ENCODE measurements at regions not wholly inside any gene's neighbourhood (a gene's known extent, or its start where the extent isn't known, plus 50 kb on each side); places are given as distances from the start of the nearest gene placed in this dataset.
"Not testable (repeated sequence)": the region's sequence is repeated elsewhere in the genome, so short reads cannot be mapped to it uniquely, and the experiment has no call there.

GRCh38 chr4:162761965-162762364 lies 404.7 kb downstream of the NAF1 start:
- no peaks in the 10 kb centered on the region for H3K36me3 ChIP-seq (ENCODE audit: insufficient read depth)
- H3K9me3 Mint-ChIP-seq = no peaks in the 10 kb centered on the region
- H3K27me3 ChIP-seq (ENCODE audit: insufficient read depth) = no peaks in the 10 kb centered on the region
- no peak overlapping the region for H3K4me3 ChIP-seq
- no peaks in the 10 kb centered on the region for H4K20me1 ChIP-seq (replicated peaks; ENCODE audit: insufficient read depth)
- H3K4me1 Mint-ChIP-seq = peaks cover 8% of the 10 kb centered on the region; the same call in 2 of the 3 replicates
- no peaks in the 10 kb centered on the region for H3K36me3 Mint-ChIP-seq (ENCODE audit: low read depth)
- DNase-seq (ENCODE audit: low spot score) (no peak), ATAC-seq (no peak)
- TF ChIP-seq ZNF462 (CRISPR knock-in tag; IDR thresholded peaks at IDR 0.05) (no peak), JUNB (IDR thresholded peaks at IDR 0.05; ENCODE audit: unreplicated experiment) (no peak), REST (IDR thresholded peaks at IDR 0.05; ENCODE audit: unreplicated experiment) (no peak), ETS1 (IDR thresholded peaks at IDR 0.05) (no peak), ZNF114 (CRISPR knock-in tag; IDR thresholded peaks at IDR 0.05) (no peak), EZH2phosphoT487 (IDR thresholded peaks at IDR 0.05; ENCODE audit: unreplicated experiment) (no peak)
- H3K79me2 ChIP-seq (replicated peaks; ENCODE audit: insufficient read depth) = no peaks in the 10 kb centered on the region
- H3K4me1 ChIP-seq (ENCODE audit: insufficient read depth) = no peaks in the 10 kb centered on the region
- no peak overlapping the region for H3K4me3 Mint-ChIP-seq
- no peak overlapping the region for H3K27ac Mint-ChIP-seq
- H3K27ac ChIP-seq (ENCODE audit: low read depth) = no peak overlapping the region
- no peaks in the 10 kb centered on the region for H3F3A ChIP-seq (replicated peaks; ENCODE audit: low read depth)
- no peak overlapping the region for H3K4me2 ChIP-seq
- no peaks in the 10 kb centered on the region for H3K27me3 Mint-ChIP-seq (ENCODE audit: insufficient read depth, low read depth, poor library complexity)
- H2AFZ ChIP-seq = no peak overlapping the region
- no peaks in the 10 kb centered on the region for H3K9me2 ChIP-seq (ENCODE audit: insufficient read depth)

GRCh38 chr4:162740228-162740627 lies 426.5 kb downstream of the NAF1 start:
- not testable (repeated sequence) for H3K36me3 Mint-ChIP-seq (ENCODE audit: low read depth); H3K4me2 ChIP-seq; DNase-seq (ENCODE audit: low spot score); H3K79me2 ChIP-seq (replicated peaks; ENCODE audit: insufficient read depth); H3K9me2 ChIP-seq (ENCODE audit: insufficient read depth); H3F3A ChIP-seq (replicated peaks; ENCODE audit: low read depth); H3K9me3 Mint-ChIP-seq; H3K36me3 ChIP-seq (ENCODE audit: insufficient read depth); H3K27me3 Mint-ChIP-seq (ENCODE audit: insufficient read depth, low read depth, poor library complexity); ATAC-seq; H3K27me3 ChIP-seq (ENCODE audit: insufficient read depth); H3K27ac ChIP-seq (ENCODE audit: low read depth); H3K4me3 ChIP-seq; H3K27ac Mint-ChIP-seq; H3K4me3 Mint-ChIP-seq; H4K20me1 ChIP-seq (replicated peaks; ENCODE audit: insufficient read depth); H3K4me1 Mint-ChIP-seq; H2AFZ ChIP-seq; H3K4me1 ChIP-seq (ENCODE audit: insufficient read depth)

- H3K36me3 Mint-ChIP-seq (ENCODE audit: low read depth); H3K4me1 Mint-ChIP-seq; H3K27me3 Mint-ChIP-seq (ENCODE audit: insufficient read depth, low read depth, poor library complexity): not testable (repeated sequence)
Observed at GRCh38 chr4:162739596-162739995, 427.1 kb downstream of the NAF1 start.

More at GRCh38 chr4:162739596-162739995, 427.1 kb downstream of the NAF1 start:
- not testable (repeated sequence) for H3K27me3 ChIP-seq (ENCODE audit: insufficient read depth); H3K4me2 ChIP-seq; H3K79me2 ChIP-seq (replicated peaks; ENCODE audit: insufficient read depth); H3K9me3 Mint-ChIP-seq; H3K36me3 ChIP-seq (ENCODE audit: insufficient read depth); H3K27ac Mint-ChIP-seq; H3K4me3 Mint-ChIP-seq; H4K20me1 ChIP-seq (replicated peaks; ENCODE audit: insufficient read depth); H2AFZ ChIP-seq; H3K27ac ChIP-seq (ENCODE audit: low read depth); H3K9me2 ChIP-seq (ENCODE audit: insufficient read depth); DNase-seq (ENCODE audit: low spot score); H3K4me3 ChIP-seq; ATAC-seq; H3K4me1 ChIP-seq (ENCODE audit: insufficient read depth); H3F3A ChIP-seq (replicated peaks; ENCODE audit: low read depth)
